SU-DHL-6 (cell line): ENCODE measurements at regions not wholly inside any gene's neighbourhood (a gene's known extent, or its start where the extent isn't known, plus 50 kb on each side); places are given as distances from the start of the nearest gene placed in this dataset.

Experiments
- H2AFZ ChIP-seq: fragments of 200-600 bp; sonication (generic); 2 replicates; pipeline ENCODE4 v1.6.1; 2014; ENCODE audit warnings: low read depth, mild to moderate bottlenecking, moderate library complexity, mixed read lengths, antibody characterized with exemption, low read length; ENCODE audit not compliant: severe bottlenecking
- H3F3A ChIP-seq: fragments of 200-600 bp; shearing (Covaris generic); 2 replicates; pipeline ENCODE4 v1.6.0; 2016; ENCODE audit warnings: antibody characterized with exemption, mild to moderate bottlenecking; ENCODE audit not compliant: insufficient read depth
- H3K27ac ChIP-seq: fragments of 200-600 bp; sonication (generic); 2 replicates; pipeline ENCODE4 v1.5.1; 2016; ENCODE audit warnings: low read depth, mild to moderate bottlenecking, low read length, moderate library complexity, mixed read lengths
- H3K27me3 ChIP-seq: fragments of 200-600 bp; sonication (generic), shearing (Covaris generic); 2 replicates; pipeline ENCODE4 v1.6.0; 2014; ENCODE audit warnings: mild to moderate bottlenecking, low read length
- H3K36me3 ChIP-seq: fragments of 200-600 bp; sonication (generic); 2 replicates; pipeline ENCODE4 v1.6.1; 2014; ENCODE audit warnings: mild to moderate bottlenecking, low read length, mixed read lengths
- H3K4me2 ChIP-seq: fragments of 300-600, 200-600 bp; shearing (Covaris generic), sonication (generic); 2 replicates; pipeline ENCODE4 v1.6.0; 2014; ENCODE audit warnings: low read length, low read depth, mild to moderate bottlenecking; ENCODE audit not compliant: poor library complexity, severe bottlenecking
- H3K4me3 ChIP-seq: fragments of 200-600 bp; sonication (generic); 2 replicates; pipeline ENCODE4 v1.5.1; 2014; ENCODE audit warnings: antibody characterized with exemption, low read length, mild to moderate bottlenecking, mixed read lengths; ENCODE audit not compliant: insufficient read depth, poor library complexity, severe bottlenecking
- H3K79me2 ChIP-seq: fragments of 200-600 bp; sonication (generic); 2 replicates; pipeline ENCODE4 v1.6.1; 2014; ENCODE audit warnings: mild to moderate bottlenecking, low read length, moderate library complexity; ENCODE audit not compliant: insufficient read depth
- H3K9ac ChIP-seq: fragments of 200-600 bp; sonication (generic); 2 replicates; pipeline ENCODE4 v1.7.0; 2014; ENCODE audit warnings: mild to moderate bottlenecking, low read length
- H3K9me2 ChIP-seq: fragments of 200-600 bp; sonication (generic); replicated peaks from 2 replicates; pipeline ENCODE4 v1.6.1; 2014; ENCODE audit warnings: low read length; ENCODE audit not compliant: insufficient read depth
- H3K9me3 ChIP-seq: fragments of 200-600 bp; sonication (generic); 2 replicates; pipeline ENCODE4 v1.6.1; 2014; ENCODE audit warnings: low read length, mixed read lengths; ENCODE audit not compliant: insufficient read depth
- H4K20me1 ChIP-seq: fragments of 200-600 bp; sonication (generic); 2 replicates; pipeline ENCODE4 v1.6.1; 2014; ENCODE audit warnings: low read depth, mild to moderate bottlenecking, antibody characterized with exemption, low read length, moderate library complexity, mixed read lengths
- EZH2phosphoT487 ChIP-seq: fragments of 200-600 bp; sonication (generic), shearing (Covaris generic); conservative IDR thresholded peaks from 2 replicates; pipeline ENCODE4 v1.6.1; 2018; ENCODE audit warnings: mild to moderate bottlenecking, antibody characterized with exemption, low read length, moderate library complexity, mixed read lengths
- TF ChIP-seq, protein P1 (sequence below): fragments of 200-600 bp; sonication (generic); IDR thresholded peaks from one replicate; pipeline ENCODE4 v1.5.1; 2017; ENCODE audit warnings: antibody characterized with exemption, mild to moderate bottlenecking, low read length, moderate library complexity; ENCODE audit not compliant: insufficient read depth, poor library complexity, severe bottlenecking

GRCh38 chr6:137650720-137651119, 156.5 kb upstream of the OLIG3 start:
- Histone ChIP-seq H3F3A (no peaks in the 10 kb centered on the region), H4K20me1 (no peaks in the 10 kb centered on the region), H3K36me3 (no peaks in the 10 kb centered on the region), H2AFZ (no peak overlapping the region), H3K9me3 (no peaks in the 10 kb centered on the region), H3K27ac (no peak overlapping the region), H3K9ac (no peak overlapping the region), H3K4me2 (no peak overlapping the region), H3K79me2 (no peaks in the 10 kb centered on the region), H3K27me3 (no peaks in the 10 kb centered on the region), H3K9me2 (no peaks in the 10 kb centered on the region), H3K4me3 (no peak overlapping the region)
- TF ChIP-seq, protein P1, sequence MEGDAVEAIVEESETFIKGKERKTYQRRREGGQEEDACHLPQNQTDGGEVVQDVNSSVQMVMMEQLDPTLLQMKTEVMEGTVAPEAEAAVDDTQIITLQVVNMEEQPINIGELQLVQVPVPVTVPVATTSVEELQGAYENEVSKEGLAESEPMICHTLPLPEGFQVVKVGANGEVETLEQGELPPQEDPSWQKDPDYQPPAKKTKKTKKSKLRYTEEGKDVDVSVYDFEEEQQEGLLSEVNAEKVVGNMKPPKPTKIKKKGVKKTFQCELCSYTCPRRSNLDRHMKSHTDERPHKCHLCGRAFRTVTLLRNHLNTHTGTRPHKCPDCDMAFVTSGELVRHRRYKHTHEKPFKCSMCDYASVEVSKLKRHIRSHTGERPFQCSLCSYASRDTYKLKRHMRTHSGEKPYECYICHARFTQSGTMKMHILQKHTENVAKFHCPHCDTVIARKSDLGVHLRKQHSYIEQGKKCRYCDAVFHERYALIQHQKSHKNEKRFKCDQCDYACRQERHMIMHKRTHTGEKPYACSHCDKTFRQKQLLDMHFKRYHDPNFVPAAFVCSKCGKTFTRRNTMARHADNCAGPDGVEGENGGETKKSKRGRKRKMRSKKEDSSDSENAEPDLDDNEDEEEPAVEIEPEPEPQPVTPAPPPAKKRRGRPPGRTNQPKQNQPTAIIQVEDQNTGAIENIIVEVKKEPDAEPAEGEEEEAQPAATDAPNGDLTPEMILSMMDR = no peak
- TF ChIP-seq EZH2phosphoT487 = no peak

DNA sequence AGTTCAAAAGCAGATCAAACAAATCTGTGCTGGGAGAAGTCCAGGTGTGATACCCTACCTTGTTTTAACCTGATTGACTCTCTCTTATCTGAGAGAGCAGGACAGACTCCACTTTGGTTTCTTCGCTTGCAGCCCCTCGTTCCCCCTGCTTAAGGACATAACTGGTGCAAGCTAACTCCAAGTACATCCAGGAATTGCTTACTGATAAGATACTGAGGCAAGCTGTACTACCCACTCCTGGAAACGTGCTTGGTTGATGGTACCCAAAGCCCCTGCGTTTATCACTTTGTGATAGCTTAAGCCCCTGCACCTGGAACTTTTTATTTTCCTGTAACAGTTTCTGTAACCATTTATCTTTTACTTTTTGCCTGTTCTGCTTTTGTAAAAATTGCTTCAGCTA, 157.0 kb upstream of the OLIG3 start:
- Histone ChIP-seq H2AFZ (no peak overlapping the region), H3F3A (no peaks in the 10 kb centered on the region), H3K9me3 (no peaks in the 10 kb centered on the region), H4K20me1 (no peaks in the 10 kb centered on the region), H3K4me3 (no peak overlapping the region), H3K79me2 (no peaks in the 10 kb centered on the region), H3K27me3 (no peaks in the 10 kb centered on the region), H3K4me2 (no peak overlapping the region), H3K9ac (no peak overlapping the region), H3K9me2 (no peaks in the 10 kb centered on the region), H3K36me3 (no peaks in the 10 kb centered on the region), H3K27ac (no peak overlapping the region)
- TF ChIP-seq EZH2phosphoT487 = no peak
- TF ChIP-seq, protein P1 = no peak

DNA sequence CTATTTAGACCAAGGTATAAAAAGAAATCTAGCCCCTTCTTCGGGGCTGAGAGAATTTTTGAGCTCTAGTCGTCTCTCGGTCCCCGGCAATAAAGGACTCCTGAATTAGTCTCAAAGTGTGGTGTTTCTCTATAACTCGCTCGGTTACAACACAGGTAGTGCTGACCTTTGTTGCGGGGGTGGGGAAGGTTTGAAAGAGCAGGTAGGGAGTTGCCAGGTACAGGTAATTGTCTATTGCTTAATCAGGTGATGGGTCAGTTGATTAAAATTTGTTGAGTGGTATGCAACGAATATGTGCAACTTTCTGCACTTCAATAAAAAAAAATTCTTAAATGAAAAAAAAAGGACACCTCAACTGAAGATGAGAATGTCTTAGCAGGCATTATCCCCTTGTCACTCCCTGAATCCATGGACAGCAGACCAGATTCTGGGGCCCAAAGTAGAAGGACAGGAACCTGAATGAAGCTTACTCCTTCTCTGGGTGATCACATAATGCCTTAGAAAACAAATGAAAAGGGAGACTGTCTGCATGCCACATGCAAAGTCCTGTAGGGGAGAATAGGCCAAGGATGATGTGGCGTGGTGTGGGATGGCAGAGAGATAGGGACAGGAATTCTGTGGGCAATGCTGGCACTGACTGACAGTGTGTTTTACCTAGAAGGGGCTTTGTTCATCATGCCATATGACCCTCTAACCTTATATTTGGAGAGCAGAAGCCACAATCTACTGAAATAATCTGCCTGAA, 157.6 kb upstream of the OLIG3 start:
- H3K4me2 ChIP-seq = no peak overlapping the region
- no peak overlapping the region for H2AFZ ChIP-seq
- H3K9me2 ChIP-seq = no peaks in the 10 kb centered on the region
- TF ChIP-seq EZH2phosphoT487 = no peak
- TF ChIP-seq, protein P1 = no peak
- H3K79me2 ChIP-seq = no peaks in the 10 kb centered on the region
- no peaks in the 10 kb centered on the region for H4K20me1 ChIP-seq
- no peaks in the 10 kb centered on the region for H3K9me3 ChIP-seq
- no peaks in the 10 kb centered on the region for H3K36me3 ChIP-seq
- H3K4me3 ChIP-seq = no peak overlapping the region
- no peak overlapping the region for H3K9ac ChIP-seq
- H3K27me3 ChIP-seq = no peaks in the 10 kb centered on the region
- H3F3A ChIP-seq = no peaks in the 10 kb centered on the region
- H3K27ac ChIP-seq = no peak overlapping the region
